ENCODE measurements at regions not wholly inside any gene's neighbourhood (a gene's known extent, or its start where the extent isn't known, plus 50 kb on each side); places are given as distances from the start of the nearest gene placed in this dataset.

DNA sequence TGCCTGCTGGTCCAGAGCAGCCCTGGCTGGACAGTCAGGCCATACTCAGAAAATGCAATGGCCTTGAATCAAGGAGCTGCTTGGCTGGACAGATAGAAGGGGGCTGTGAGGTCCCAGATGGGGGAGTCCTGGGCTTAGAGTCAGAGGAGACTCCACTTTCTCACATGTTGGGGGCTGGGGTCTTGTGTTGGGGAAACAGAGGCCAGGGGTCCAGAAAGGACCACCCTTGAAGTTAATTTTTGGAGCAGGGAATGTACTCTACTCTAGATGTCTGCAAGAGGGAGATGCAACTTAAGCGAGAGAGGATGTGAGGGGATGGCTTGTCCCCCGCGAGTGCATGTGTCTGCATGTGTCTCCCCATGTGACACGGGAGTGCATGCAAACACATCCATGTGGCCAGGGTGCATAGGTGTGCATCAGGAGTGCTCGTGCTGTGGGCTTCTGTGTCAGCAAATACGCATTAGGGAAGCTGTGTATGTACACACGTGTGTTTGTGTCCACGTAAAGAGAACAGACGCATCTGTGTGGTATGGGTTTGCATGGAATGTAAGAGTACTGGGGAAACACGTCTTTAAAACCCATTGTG, 303.2 kb downstream of the MYCN start:
- H3K27me3 ChIP-seq (replicated peaks; ENCODE audit: control insufficient read depth, insufficient read depth, low read length), result no peaks in the 10 kb centered on the region; the same call in none of the 2 replicates
- no peak for TF ChIP-seq CTCF (IDR thresholded peaks at IDR 0.05; ENCODE audit: insufficient read depth, low read length, poor library complexity, severe bottlenecking)
- DNase-seq (ENCODE audit: extremely low read depth, insufficient read length), result no peak
- no peak overlapping the region for H3K4me3 ChIP-seq (replicated peaks; ENCODE audit: low read depth, low read length)
- H3K36me3 ChIP-seq (ENCODE audit: control insufficient read depth, insufficient read depth, low read length), result no peaks in the 10 kb centered on the region

DNA sequence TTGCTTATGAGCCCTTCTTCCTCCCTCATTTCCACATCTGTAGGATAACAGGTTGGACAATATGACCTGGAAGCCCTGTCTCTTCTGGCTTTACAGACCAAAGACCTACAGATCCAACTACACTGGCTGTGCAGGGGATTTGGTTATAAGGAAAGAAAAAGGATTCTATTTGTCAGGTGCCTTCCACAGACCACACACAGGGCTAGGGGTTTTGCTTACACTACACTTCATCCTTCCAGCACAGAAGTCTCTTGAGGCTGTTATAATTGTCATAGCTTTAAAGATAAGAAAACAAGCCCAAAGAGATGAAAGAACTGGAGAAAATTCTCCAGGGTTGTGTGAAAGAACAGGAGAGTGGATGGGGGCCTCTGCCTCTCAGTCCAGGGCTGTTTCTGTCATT, 302.6 kb downstream of the MYCN start:
- Histone ChIP-seq H3K27me3 (replicated peaks; ENCODE audit: control insufficient read depth, insufficient read depth, low read length) (no peaks in the 10 kb centered on the region; the same call in none of the 2 replicates), H3K36me3 (ENCODE audit: control insufficient read depth, insufficient read depth, low read length) (no peaks in the 10 kb centered on the region), H3K4me3 (replicated peaks; ENCODE audit: low read depth, low read length) (no peak overlapping the region)
- TF ChIP-seq CTCF (IDR thresholded peaks at IDR 0.05; ENCODE audit: insufficient read depth, low read length, poor library complexity, severe bottlenecking), result no peak
- no peak for DNase-seq (ENCODE audit: extremely low read depth, insufficient read length)

GRCh38 chr2:16241166-16242160, 301.1 kb downstream of the MYCN start:
- no peak for DNase-seq (ENCODE audit: extremely low read depth, insufficient read length)
- Histone ChIP-seq H3K4me3 (replicated peaks; ENCODE audit: low read depth, low read length) (no peak overlapping the region), H3K36me3 (ENCODE audit: control insufficient read depth, insufficient read depth, low read length) (no peaks in the 10 kb centered on the region), H3K27me3 (replicated peaks; ENCODE audit: control insufficient read depth, insufficient read depth, low read length) (no peaks in the 10 kb centered on the region; the same call in none of the 2 replicates)
- TF ChIP-seq CTCF (IDR thresholded peaks at IDR 0.05; ENCODE audit: insufficient read depth, low read length, poor library complexity, severe bottlenecking), result no peak

GRCh38 chr2:16240402-16240801, 300.1 kb downstream of the MYCN start:
- Histone ChIP-seq H3K4me3 (replicated peaks; ENCODE audit: low read depth, low read length) (no peak overlapping the region), H3K36me3 (ENCODE audit: control insufficient read depth, insufficient read depth, low read length) (no peaks in the 10 kb centered on the region), H3K27me3 (replicated peaks; ENCODE audit: control insufficient read depth, insufficient read depth, low read length) (no peaks in the 10 kb centered on the region; the same call in none of the 2 replicates)
- DNase-seq (ENCODE audit: extremely low read depth, insufficient read length), result no peak
- TF ChIP-seq CTCF (IDR thresholded peaks at IDR 0.05; ENCODE audit: insufficient read depth, low read length, poor library complexity, severe bottlenecking), result no peak

DNA sequence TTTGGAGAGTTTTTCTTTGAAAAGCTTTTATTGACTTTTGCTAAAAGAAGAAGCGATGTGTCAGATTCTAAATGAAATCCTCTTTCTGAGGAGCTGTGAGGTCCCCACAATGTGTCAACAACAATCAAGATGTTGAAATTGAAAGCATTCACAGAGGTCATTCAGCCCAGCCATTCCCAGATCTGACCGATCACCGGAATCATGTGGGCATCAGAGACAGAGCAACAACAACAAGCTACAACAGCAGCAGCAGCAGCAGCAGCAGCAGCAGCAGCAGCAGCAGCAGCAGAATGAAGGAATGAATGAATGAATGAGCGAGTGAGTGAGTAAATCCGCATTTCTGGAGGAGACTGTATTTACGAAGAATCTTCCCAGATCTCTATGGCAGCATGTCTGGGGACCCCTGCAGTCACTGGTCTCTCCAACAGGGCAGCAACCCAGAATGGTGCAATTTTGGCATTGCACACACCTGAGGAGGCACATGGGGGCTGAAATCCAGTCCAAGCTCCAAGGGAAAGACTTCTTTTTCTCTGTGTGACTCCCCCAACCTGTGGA, 299.0 kb downstream of the MYCN start:
- DNase-seq (ENCODE audit: extremely low read depth, insufficient read length), result no peak
- no peaks in the 10 kb centered on the region; the same call in none of the 2 replicates for H3K27me3 ChIP-seq (replicated peaks; ENCODE audit: control insufficient read depth, insufficient read depth, low read length)
- TF ChIP-seq CTCF (IDR thresholded peaks at IDR 0.05; ENCODE audit: insufficient read depth, low read length, poor library complexity, severe bottlenecking), result no peak
- H3K4me3 ChIP-seq (replicated peaks; ENCODE audit: low read depth, low read length), result no peak overlapping the region
- no peaks in the 10 kb centered on the region for H3K36me3 ChIP-seq (ENCODE audit: control insufficient read depth, insufficient read depth, low read length)
